Tibial nerve (tissue), 4 donors: ENCODE measurements at regions not wholly inside any gene's neighbourhood (a gene's known extent, or its start where the extent isn't known, plus 50 kb on each side); places are given as distances from the start of the nearest gene placed in this dataset.

ENCODE experiments used
- DNase-seq, 2 donors: peaks; one replicate each; pipeline ENCODE4 v3.0.0-alpha.2; 2019; ENCODE audit warnings: low spot score in 2 of 2
- H3K27ac ChIP-seq, 4 donors: fragments of 200-600 bp; sonication (generic) in 3 of 4; one replicate each; pipeline ENCODE4 v1.5.1; 2017 to 2019; ENCODE audit warnings: mild to moderate bottlenecking in 1 of 4
- H3K27me3 ChIP-seq, 2 donors: fragments of 200-600 bp; sonication (generic) in 1 of 2; one replicate each; pipeline versions ENCODE4 v1.5.1 to v1.6.0; 2017 to 2019
- H3K36me3 ChIP-seq, 3 donors: fragments of 200-600 bp; sonication (generic); one replicate each; pipeline ENCODE4 v1.5.1; 2018 to 2019
- H3K4me1 ChIP-seq, 4 donors: fragments of 200-600 bp; sonication (generic) in 3 of 4; one replicate each; pipeline ENCODE4 v1.5.1; 2017 to 2019
- H3K4me3 ChIP-seq, 4 donors: fragments of 200-600 bp; sonication (generic) in 3 of 4; one replicate each; pipeline ENCODE4 v1.5.1; 2017 to 2019; ENCODE audit warnings: mild to moderate bottlenecking in 1 of 4, moderate library complexity in 1 of 4
- H3K9me3 ChIP-seq, 4 donors: fragments of 200-600 bp; sonication (generic) in 3 of 4; one replicate each; pipeline ENCODE4 v1.5.1; 2017 to 2019
- CTCF ChIP-seq, 5 experiments: fragments of 200-600 bp in 3 of 5; fragments of 450-650 bp in 2 of 5; sonication (generic) in 3 of 5; IDR thresholded peaks; one replicate each; pipeline ENCODE4 v1.5.1; 2016 to 2019; ENCODE audit warnings: antibody characterized with exemption in 5 of 5, mild to moderate bottlenecking in 3 of 5, moderate library complexity in 2 of 5
- EP300 ChIP-seq, 2 donors: sonication (generic); formaldehyde crosslinking; IDR thresholded peaks; one replicate each; pipeline ENCODE4 v1.6.1; 2017; ENCODE audit warnings: antibody characterized with exemption in 2 of 2, mild to moderate bottlenecking in 1 of 2
- POLR2A ChIP-seq, 2 donors: fragments of 450-650 bp; IDR thresholded peaks; one replicate each; pipeline ENCODE4 v1.6.1; 2017; ENCODE audit warnings: antibody characterized with exemption in 2 of 2, mild to moderate bottlenecking in 2 of 2, moderate library complexity in 2 of 2
- WGBS, 2 donors: methylation state at CpG; one replicate each; pipeline ENCODE4 v1.1.5; 2018; 5-methylcytosine and 5-hydroxymethylcytosine counted together

- H3K4me3 ChIP-seq: no peak overlapping the region
- H3K4me1 ChIP-seq: no peaks in the 10 kb centered on the region
- H3K9me3 ChIP-seq: peaks cover 0 to 12% (median 0%) of the 10 kb centered on the region in 4 donors
- WGBS, 2 donors: 71 to 85% methylated on average over 1 of the region's 1 CpG
- H3K27me3 ChIP-seq: no peaks in the 10 kb centered on the region
- no peaks in the 10 kb centered on the region for H3K36me3 ChIP-seq
- TF ChIP-seq POLR2A (IDR thresholded peaks at IDR 0.05): no peak
- TF ChIP-seq CTCF (IDR thresholded peaks at IDR 0.05): no peak
- TF ChIP-seq EP300 (IDR thresholded peaks at IDR 0.05): no peak
- H3K27ac ChIP-seq: no peak overlapping the region
- DNase-seq: no peak
Measured at GRCh38 chr15:37715101-37715500, 219.3 kb upstream of the TMCO5A start.

- Histone ChIP-seq H3K27me3 (no peaks in the 10 kb centered on the region), H3K4me3 (no peak overlapping the region), H3K4me1 (no peaks in the 10 kb centered on the region), H3K27ac (no peak overlapping the region), H3K9me3 (no peaks in the 10 kb centered on the region), H3K36me3 (no peaks in the 10 kb centered on the region)
- DNase-seq: no peak
- TF ChIP-seq CTCF (IDR thresholded peaks at IDR 0.05): no peak
- no peak for TF ChIP-seq POLR2A (IDR thresholded peaks at IDR 0.05)
- no peak for TF ChIP-seq EP300 (IDR thresholded peaks at IDR 0.05)
- WGBS, 2 donors: 76 to 77% methylated on average over 9 of the region's 9 CpGs
Measured at GRCh38 chr15:37720267-37720666, 214.2 kb upstream of the TMCO5A start.

GRCh38 chr15:37731146-37731746 is 203.2 kb upstream of the TMCO5A start:
- TF ChIP-seq EP300 (IDR thresholded peaks at IDR 0.05) (no peak), POLR2A (IDR thresholded peaks at IDR 0.05) (no peak), CTCF (IDR thresholded peaks at IDR 0.05) (no peak)
- no peak overlapping the region for H3K4me3 ChIP-seq
- WGBS, 2 donors: 71 to 73% methylated on average over 5 of the region's 5 CpGs
- no peaks in the 10 kb centered on the region for H3K36me3 ChIP-seq
- H3K9me3 ChIP-seq: no peaks in the 10 kb centered on the region
- no peak for DNase-seq
- H3K4me1 ChIP-seq: no peaks in the 10 kb centered on the region
- no peak overlapping the region for H3K27ac ChIP-seq
- no peaks in the 10 kb centered on the region for H3K27me3 ChIP-seq

- no peak overlapping the region for H3K27ac ChIP-seq
- H3K4me3 ChIP-seq: no peak overlapping the region
- no peak for DNase-seq
- no peaks in the 10 kb centered on the region for H3K36me3 ChIP-seq
- H3K4me1 ChIP-seq: no peaks in the 10 kb centered on the region
- TF ChIP-seq CTCF (IDR thresholded peaks at IDR 0.05): no peak
- TF ChIP-seq POLR2A (IDR thresholded peaks at IDR 0.05): no peak
- TF ChIP-seq EP300 (IDR thresholded peaks at IDR 0.05): no peak
- no peaks in the 10 kb centered on the region for H3K9me3 ChIP-seq
- 73 to 85% methylated on average over 5 of the region's 5 CpGs for WGBS, 2 donors
- no peaks in the 10 kb centered on the region for H3K27me3 ChIP-seq
Measured at GRCh38 chr15:37733628-37734027, 200.8 kb upstream of the TMCO5A start.

GRCh38 chr15:37740623-37741141 is 193.8 kb upstream of the TMCO5A start:
- no peak overlapping the region for H3K27ac ChIP-seq
- no peak overlapping the region for H3K4me3 ChIP-seq
- H3K9me3 ChIP-seq: peaks cover 0 to 4% (median 0%) of the 10 kb centered on the region in 4 donors
- H3K36me3 ChIP-seq: no peaks in the 10 kb centered on the region
- 66 to 67% methylated on average over 4 of the region's 4 CpGs for WGBS, 2 donors
- no peaks in the 10 kb centered on the region for H3K4me1 ChIP-seq
- no peak for DNase-seq
- no peaks in the 10 kb centered on the region for H3K27me3 ChIP-seq
- TF ChIP-seq CTCF (IDR thresholded peaks at IDR 0.05) (no peak), EP300 (IDR thresholded peaks at IDR 0.05) (no peak), POLR2A (IDR thresholded peaks at IDR 0.05) (no peak)
